Erythroblast (primary cell): ENCODE measurements at regions not wholly inside any gene's neighbourhood (a gene's known extent, or its start where the extent isn't known, plus 50 kb on each side); places are given as distances from the start of the nearest gene placed in this dataset.

Experiments
- GATA1 ChIP-seq: IDR thresholded peaks from 2 replicates; pipeline ENCODE4 v1.6.1; 2011; ENCODE audit warnings: low read depth, mild to moderate bottlenecking, control low read depth, low read length, moderate library complexity
- POLR2A ChIP-seq: IDR thresholded peaks from 2 replicates; pipeline ENCODE4 v1.6.1; 2011; ENCODE audit warnings: mild to moderate bottlenecking, low read length

DNA sequence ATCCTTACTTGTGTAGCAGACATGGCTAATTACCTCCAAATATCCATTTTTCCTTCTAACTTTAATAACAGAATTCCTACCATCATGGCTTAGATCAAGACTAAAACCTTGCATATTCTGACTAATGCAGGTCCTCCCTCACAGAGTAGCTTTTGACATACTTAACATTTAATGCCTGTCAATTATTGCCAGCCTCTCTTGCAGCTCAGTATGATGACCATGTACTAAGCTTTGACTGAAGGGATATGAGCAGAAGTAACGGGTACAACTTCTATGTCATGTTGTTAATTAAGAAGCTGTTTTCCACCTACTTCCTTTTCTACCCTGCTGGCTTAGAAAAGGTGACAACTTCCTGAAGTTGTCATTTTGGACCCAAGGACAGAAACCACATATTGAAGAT lies 533.4 kb downstream of the PSAT1 start:
- TF ChIP-seq POLR2A (no peak), GATA1 (no peak)
